H9 (cell line): ENCODE measurements at regions not wholly inside any gene's neighbourhood (a gene's known extent, or its start where the extent isn't known, plus 50 kb on each side); places are given as distances from the start of the nearest gene placed in this dataset.

ENCODE experiments used
- DNase-seq: peaks from one replicate; pipeline ENCODE4 v3.0.0-alpha.2; 2017
- H2AFZ ChIP-seq: one replicate; pipeline ENCODE4 v1.6.1; 2013; ENCODE audit warnings: mild to moderate bottlenecking, low read length, control low read depth, moderate library complexity
- H2AK5ac ChIP-seq: 2 replicates; pipeline ENCODE4 v1.6.1; 2013; ENCODE audit warnings: low read length, control low read depth, mixed read lengths; ENCODE audit not compliant: insufficient read length
- H2BK120ac ChIP-seq: one replicate; pipeline ENCODE4 v1.6.1; 2013; ENCODE audit warnings: low read depth, mild to moderate bottlenecking, low read length, control low read depth, inconsistent platforms; ENCODE audit not compliant: poor library complexity, severe bottlenecking
- H2BK12ac ChIP-seq: 2 replicates; pipeline ENCODE4 v1.6.1; 2013; ENCODE audit warnings: low read length, control low read depth, mixed read lengths, low read depth; ENCODE audit not compliant: insufficient read length
- H2BK15ac ChIP-seq: 2 replicates; pipeline ENCODE4 v1.6.1; 2013; ENCODE audit warnings: low read depth, low read length, control low read depth
- H2BK20ac ChIP-seq: one replicate; pipeline ENCODE4 v1.6.1; 2013; ENCODE audit warnings: low read depth, mild to moderate bottlenecking, low read length, control low read depth, inconsistent platforms; ENCODE audit not compliant: poor library complexity, severe bottlenecking
- H2BK5ac ChIP-seq: 2 replicates; pipeline ENCODE4 v1.6.1; 2013; ENCODE audit warnings: low read length, control low read depth, mixed read lengths; ENCODE audit not compliant: insufficient read length
- H3K14ac ChIP-seq: 2 replicates; pipeline ENCODE4 v1.6.1; 2013; ENCODE audit warnings: low read length, control low read depth; ENCODE audit not compliant: insufficient read depth
- H3K18ac ChIP-seq: 2 replicates; pipeline ENCODE4 v1.6.1; 2013; ENCODE audit warnings: low read depth, mild to moderate bottlenecking, mixed read lengths, low read length, control low read depth; ENCODE audit not compliant: insufficient read length
- H3K23ac ChIP-seq: 2 replicates; pipeline ENCODE4 v1.6.1; 2013; ENCODE audit warnings: low read length, control low read depth, mixed read lengths, low read depth; ENCODE audit not compliant: insufficient read length
- H3K23me2 ChIP-seq: 2 replicates; pipeline ENCODE4 v1.6.1; 2013; ENCODE audit warnings: low read depth, mild to moderate bottlenecking, mixed read lengths, low read length, control low read depth; ENCODE audit not compliant: insufficient read length, poor library complexity, severe bottlenecking
- H3K27ac ChIP-seq: 2 replicates; pipeline ENCODE4 v1.5.1; 2013; ENCODE audit warnings: low read length, control low read depth, mixed read lengths, low read depth; ENCODE audit not compliant: insufficient read length
- H3K27me3 ChIP-seq: 2 replicates; pipeline ENCODE4 v1.6.1; 2013; ENCODE audit warnings: low read length, control low read depth, inconsistent platforms; ENCODE audit not compliant: insufficient read depth
- H3K4ac ChIP-seq: 2 replicates; pipeline ENCODE4 v1.6.1; 2013; ENCODE audit warnings: low read depth, mild to moderate bottlenecking, control low read depth, inconsistent platforms, low read length, moderate library complexity
- H3K4me1 ChIP-seq: 2 replicates; pipeline ENCODE4 v1.6.1; 2013; ENCODE audit warnings: low read length, control low read depth, inconsistent platforms; ENCODE audit not compliant: insufficient read depth
- H3K4me2 ChIP-seq: 2 replicates; pipeline ENCODE4 v1.6.1; 2013; ENCODE audit warnings: low read length, control low read depth, mixed read lengths; ENCODE audit not compliant: insufficient read length, insufficient read depth
- H3K56ac ChIP-seq: 2 replicates; pipeline ENCODE4 v1.6.1; 2013; ENCODE audit warnings: low read depth, mild to moderate bottlenecking, mixed read lengths, low read length, control low read depth; ENCODE audit not compliant: insufficient read length
- H3K79me1 ChIP-seq: 2 replicates; pipeline ENCODE4 v1.6.1; 2013; ENCODE audit warnings: low read depth, mild to moderate bottlenecking, moderate library complexity, low read length, control low read depth, inconsistent platforms; ENCODE audit not compliant: insufficient read depth, poor library complexity, severe bottlenecking
- H3K79me2 ChIP-seq: 2 replicates; pipeline ENCODE4 v1.6.1; 2013; ENCODE audit warnings: low read length, control low read depth, inconsistent platforms; ENCODE audit not compliant: insufficient read depth
- H3K9ac ChIP-seq: 2 replicates; pipeline ENCODE4 v1.6.1; 2013; ENCODE audit warnings: low read length, control low read depth, mixed read lengths; ENCODE audit not compliant: insufficient read length; ENCODE audit errors: extremely low read depth
- H3K9me3 ChIP-seq: one replicate; pipeline ENCODE4 v1.6.1; 2013; ENCODE audit warnings: low read depth, low read length, inconsistent platforms; ENCODE audit not compliant: control insufficient read depth
- H3T11ph ChIP-seq: one replicate; pipeline ENCODE4 v1.6.1; 2013; ENCODE audit warnings: mild to moderate bottlenecking, low read length, control low read depth, inconsistent platforms
- H4K20me1 ChIP-seq: one replicate; pipeline ENCODE4 v1.6.1; 2013; ENCODE audit not compliant: control insufficient read depth, insufficient read length, insufficient read depth
- H4K5ac ChIP-seq: 2 replicates; pipeline ENCODE4 v1.6.1; 2013; ENCODE audit warnings: low read depth, mild to moderate bottlenecking, mixed read lengths, low read length, control low read depth; ENCODE audit not compliant: insufficient read length
- H4K8ac ChIP-seq: replicated peaks from 2 replicates; pipeline ENCODE4 v1.6.1; 2013; ENCODE audit warnings: low read length, control low read depth, mixed read lengths, low read depth; ENCODE audit not compliant: insufficient read length
- H4K91ac ChIP-seq: 2 replicates; pipeline ENCODE4 v1.6.1; 2013; ENCODE audit warnings: low read depth, mild to moderate bottlenecking, moderate library complexity, mixed read lengths, low read length, control low read depth; ENCODE audit not compliant: insufficient read length
- H3K27ac Mint-ChIP-seq, 3 experiments: 2 replicates in 2 of 3; 3 replicates in 1 of 3; pipeline ENCODE4 v1.8.0; 2020 to 2021; ENCODE audit warnings: mixed read lengths in 3 of 3, mild to moderate bottlenecking in 1 of 3, moderate library complexity in 1 of 3
- H3K27me3 Mint-ChIP-seq: 2 replicates; pipeline ENCODE4 v1.8.0; 2021; ENCODE audit warnings: low read depth, mild to moderate bottlenecking, moderate library complexity, mixed read lengths
- H3K36me3 Mint-ChIP-seq, 3 experiments: 2 replicates in 2 of 3; 3 replicates in 1 of 3; pipeline ENCODE4 v1.8.0; 2020 to 2021; ENCODE audit warnings: low read depth in 3 of 3, mixed read lengths in 3 of 3; ENCODE audit not compliant: insufficient read depth in 1 of 3
- H3K4me1 Mint-ChIP-seq, 2 experiments: 2 replicates each; pipeline ENCODE4 v1.8.0; 2020; ENCODE audit warnings: mixed read lengths in 2 of 2
- H3K4me3 Mint-ChIP-seq, 2 experiments: 2 replicates in 1 of 2; 3 replicates in 1 of 2; pipeline ENCODE4 v1.8.0; 2020 to 2021; ENCODE audit warnings: mild to moderate bottlenecking in 2 of 2, mixed read lengths in 2 of 2, moderate library complexity in 1 of 2
- H3K9me3 Mint-ChIP-seq, 2 experiments: 2 replicates in 1 of 2; 3 replicates in 1 of 2; pipeline ENCODE4 v1.8.0; 2020; ENCODE audit warnings: mild to moderate bottlenecking in 2 of 2, mixed read lengths in 2 of 2, moderate library complexity in 1 of 2
- WGBS: extraction: QIAGEN DNeasy Blood & Tissue Kit; methylation state at CpG from one replicate; pipeline ENCODE4 v1.1.7; 2013; ENCODE audit warnings: missing lambda C conversion rate, low lambda C conversion rate, mixed read lengths; ENCODE audit not compliant: insufficient read length; ENCODE audit errors: extremely low coverage; 5-methylcytosine and 5-hydroxymethylcytosine counted together
- TF ChIP-seq, protein P1 (sequence below): fragments of 200-600 bp; sonication (generic); conservative IDR thresholded peaks from 3 replicates; pipeline ENCODE4 v1.8.0; 2021; ENCODE audit warnings: antibody characterized with exemption, mild to moderate bottlenecking

DNA sequence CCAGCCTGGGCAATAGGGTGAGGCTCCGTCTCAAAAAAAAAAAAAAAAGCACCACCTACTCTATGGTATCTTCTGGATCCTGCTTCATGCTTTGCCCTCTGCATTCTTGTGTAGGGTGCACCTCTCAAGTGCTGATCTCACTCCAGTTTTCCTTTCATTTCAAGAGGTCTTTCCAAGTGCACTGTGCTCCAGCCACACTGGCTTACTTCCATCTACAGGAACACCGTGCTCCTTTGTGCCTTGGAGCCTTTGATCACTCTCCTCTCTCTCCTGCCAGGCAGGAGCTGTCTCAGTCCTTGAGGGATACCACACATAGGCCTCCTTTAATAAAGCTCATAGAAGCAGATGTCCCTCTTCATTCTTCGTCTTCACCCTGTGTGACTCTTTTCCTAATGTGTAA lies 55.4 kb upstream of the GREM2 start:
- Histone ChIP-seq H3K9me3 (no peaks in the 10 kb centered on the region), H3K4me1 (no peaks in the 10 kb centered on the region), H3K14ac (no peak overlapping the region), H2BK20ac (no peak overlapping the region), H4K91ac (no peak overlapping the region), H3K79me2 (no peaks in the 10 kb centered on the region), H3K4ac (no peak overlapping the region), H3K23me2 (no peaks in the 10 kb centered on the region), H3K79me1 (no peaks in the 10 kb centered on the region), H3K23ac (no peak overlapping the region), H3T11ph (no peak overlapping the region), H2BK15ac (no peak overlapping the region), H4K5ac (no peak overlapping the region), H3K18ac (no peak overlapping the region), H3K56ac (no peak overlapping the region), H2BK5ac (no peak overlapping the region), H3K4me2 (no peak overlapping the region), H4K20me1 (no peaks in the 10 kb centered on the region), H2BK12ac (no peak overlapping the region), H3K9ac (no peak overlapping the region), H2AK5ac (no peak overlapping the region), H2BK120ac (no peak overlapping the region), H2AFZ (no peak overlapping the region), H3K27ac (no peak overlapping the region), H4K8ac (no peak overlapping the region), H3K27me3 (no peaks in the 10 kb centered on the region)
- Mint-ChIP-seq H3K4me3 (no peak overlapping the region), H3K27ac (no peak overlapping the region), H3K9me3 (no peaks in the 10 kb centered on the region), H3K27me3 (no peaks in the 10 kb centered on the region), H3K4me1 (no peaks in the 10 kb centered on the region), H3K36me3 (no peaks in the 10 kb centered on the region)
- no peak for DNase-seq
- WGBS = no CpG with 5 or more reads among the region's 3 CpGs
- TF ChIP-seq, protein P1, sequence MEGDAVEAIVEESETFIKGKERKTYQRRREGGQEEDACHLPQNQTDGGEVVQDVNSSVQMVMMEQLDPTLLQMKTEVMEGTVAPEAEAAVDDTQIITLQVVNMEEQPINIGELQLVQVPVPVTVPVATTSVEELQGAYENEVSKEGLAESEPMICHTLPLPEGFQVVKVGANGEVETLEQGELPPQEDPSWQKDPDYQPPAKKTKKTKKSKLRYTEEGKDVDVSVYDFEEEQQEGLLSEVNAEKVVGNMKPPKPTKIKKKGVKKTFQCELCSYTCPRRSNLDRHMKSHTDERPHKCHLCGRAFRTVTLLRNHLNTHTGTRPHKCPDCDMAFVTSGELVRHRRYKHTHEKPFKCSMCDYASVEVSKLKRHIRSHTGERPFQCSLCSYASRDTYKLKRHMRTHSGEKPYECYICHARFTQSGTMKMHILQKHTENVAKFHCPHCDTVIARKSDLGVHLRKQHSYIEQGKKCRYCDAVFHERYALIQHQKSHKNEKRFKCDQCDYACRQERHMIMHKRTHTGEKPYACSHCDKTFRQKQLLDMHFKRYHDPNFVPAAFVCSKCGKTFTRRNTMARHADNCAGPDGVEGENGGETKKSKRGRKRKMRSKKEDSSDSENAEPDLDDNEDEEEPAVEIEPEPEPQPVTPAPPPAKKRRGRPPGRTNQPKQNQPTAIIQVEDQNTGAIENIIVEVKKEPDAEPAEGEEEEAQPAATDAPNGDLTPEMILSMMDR = no peak
